Motor neuron (in vitro differentiated cells): ENCODE measurements at regions not wholly inside any gene's neighbourhood (a gene's known extent, or its start where the extent isn't known, plus 50 kb on each side); places are given as distances from the start of the nearest gene placed in this dataset.
"Not testable (repeated sequence)": the region's sequence is repeated elsewhere in the genome, so short reads cannot be mapped to it uniquely, and the experiment has no call there.

Experiments used
- ATAC-seq, 8 experiments: fragments of 200-7000 bp; cut with Tn5 transposase; replicated peaks in 6 of 8; 2 replicates each; pipeline ENCODE4 v1.8.0; 2021; ENCODE audit warnings: mild to moderate bottlenecking in 8 of 8, moderate library complexity in 8 of 8
- H3K27ac ChIP-seq, 2 donors: fragments of 250-450 bp; sonication (Bioruptor Pico); 2 replicates each; pipeline ENCODE4 v1.9.0; 2021; ENCODE audit warnings: antibody characterized with exemption in 2 of 2, mild to moderate bottlenecking in 2 of 2, moderate library complexity in 1 of 2
- H3K4me1 ChIP-seq, 2 donors: fragments of 250-450 bp; sonication (Bioruptor Pico); replicated peaks in 1 of 2; 2 replicates each; pipeline ENCODE4 v1.6.1; 2021; ENCODE audit warnings: antibody characterized with exemption in 2 of 2, mild to moderate bottlenecking in 2 of 2, moderate library complexity in 1 of 2
- H3K4me3 ChIP-seq, 5 donors: fragments of 250-450 bp; sonication (Bioruptor Pico); 2 replicates each; pipeline ENCODE4 v1.9.0; 2021; ENCODE audit warnings: antibody characterized with exemption in 5 of 5, mild to moderate bottlenecking in 5 of 5, moderate library complexity in 4 of 5
- WGBS, 10 experiments: fragments of 450-650 bp; shearing (Covaris generic); methylation state at CpG; one replicate each; pipeline ENCODE4 v1.0.0; 2022; 5-methylcytosine and 5-hydroxymethylcytosine counted together
- in situ Hi-C, 9 experiments: fragments of 400-800 bp; cut with MboI; loops; one replicate each; pipeline ENCODE4 v1.15.0; 2021; ENCODE audit warnings: low sequenced_read_pairs in 9 of 9, low pct_unique_long_range_greater_than_20kb in 2 of 9; ENCODE audit not compliant: unreplicated experiment in 9 of 9

- H3K27ac ChIP-seq = no peak overlapping the region
- in situ Hi-C loops = no loop called here
- WGBS, 10 experiments = 40 to 100% (median 62%) methylated on average over 1 to 5 of the region's 11 CpGs; no CpG with 5 or more reads in 1 of the 10 experiments
- H3K4me1 ChIP-seq = peaks cover 29 to 32% of the 10 kb centered on the region in 2 donors
- ATAC-seq = peak in 3 of 8 experiments; percentile 35 to 47 (median 43)
- no peak overlapping the region for H3K4me3 ChIP-seq
Measured at GRCh38 chr2:64727843-64728463, 74.2 kb upstream of the SERTAD2 start.

GRCh38 chr2:64730551-64731262, 77.0 kb upstream of the SERTAD2 start:
- in situ Hi-C loops = no loop called here
- peaks cover 29 to 32% of the 10 kb centered on the region in 2 donors for H3K4me1 ChIP-seq
- peak; percentile 74 to 100 (median 99) for ATAC-seq
- no peak overlapping the region for H3K27ac ChIP-seq
- no peak overlapping the region for H3K4me3 ChIP-seq
- WGBS, 10 experiments = 0 to 70% (median 32%) methylated on average over 1 to 8 of the region's 9 CpGs; no CpG with 5 or more reads in 2 of the 10 experiments

GRCh38 chr2:64731263-64731643, 77.5 kb upstream of the SERTAD2 start:
- no peak overlapping the region for H3K4me3 ChIP-seq
- H3K27ac ChIP-seq = no peak overlapping the region
- 6 to 91% (median 68%) methylated on average over 1 to 3 of the region's 3 CpGs; no CpG with 5 or more reads in 1 of the 10 experiments for WGBS, 10 experiments
- ATAC-seq = no peak
- in situ Hi-C loops = no loop called here
- peaks cover 25 to 29% of the 10 kb centered on the region in 2 donors for H3K4me1 ChIP-seq

GRCh38 chr2:64731746-64732145, 78.0 kb upstream of the SERTAD2 start:
- H3K4me3 ChIP-seq = no peak overlapping the region
- H3K27ac ChIP-seq = no peak overlapping the region
- peaks cover 24 to 26% of the 10 kb centered on the region in 2 donors for H3K4me1 ChIP-seq
- WGBS, 10 experiments = 40 to 100% (median 88%) methylated on average over 1 to 5 of the region's 5 CpGs
- in situ Hi-C loops = no loop called here
- no peak for ATAC-seq

GRCh38 chr2:64732146-64732545, 78.4 kb upstream of the SERTAD2 start:
- H3K27ac ChIP-seq = no peak overlapping the region
- in situ Hi-C loops = no loop called here

GRCh38 chr2:64735504-64735903, 81.8 kb upstream of the SERTAD2 start:
- Histone ChIP-seq H3K4me3 (no peak overlapping the region), H3K4me1 (peaks cover 11 to 14% of the 10 kb centered on the region in 2 donors), H3K27ac (no peak overlapping the region)
- WGBS, 10 experiments = 56 to 100% (median 88%) methylated on average over 1 to 2 of the region's 2 CpGs; no CpG with 5 or more reads in 3 of the 10 experiments
- no peak for ATAC-seq
- in situ Hi-C loops = no loop called here

More at GRCh38 chr2:64732146-64732545, 78.4 kb upstream of the SERTAD2 start:
- no peak for ATAC-seq
- Histone ChIP-seq H3K4me1 (peaks cover 24 to 26% of the 10 kb centered on the region in 2 donors), H3K4me3 (no peak overlapping the region)
- 63 to 93% (median 80%) methylated on average over 1 to 4 of the region's 4 CpGs for WGBS, 10 experiments

GRCh38 chr2:64737547-64737946, 83.8 kb upstream of the SERTAD2 start:
- Histone ChIP-seq H3K4me3 (no peak overlapping the region), H3K27ac (no peak overlapping the region), H3K4me1 (no peaks in the 10 kb centered on the region)
- ATAC-seq = no peak
- in situ Hi-C loops = no loop called here

- Histone ChIP-seq H3K4me3 (no peak overlapping the region), H3K27ac (no peak overlapping the region), H3K4me1 (no peaks in the 10 kb centered on the region)
- no peak for ATAC-seq
- 83 to 100% (median 100%) methylated on average over 1 of the region's 1 CpG; no CpG with 5 or more reads in 3 of the 10 experiments for WGBS, 10 experiments
- in situ Hi-C loops = no loop called here
Measured at GRCh38 chr2:64738026-64738425, 84.3 kb upstream of the SERTAD2 start.

- in situ Hi-C loops = no loop called here
Measured at GRCh38 chr2:64742678-64743077, 89.0 kb upstream of the SERTAD2 start.

GRCh38 chr2:64743739-64744330, 90.1 kb upstream of the SERTAD2 start:
- Histone ChIP-seq H3K4me1 (peaks cover 0 to 9% of the 10 kb centered on the region in 2 donors), H3K4me3 (no peak overlapping the region), H3K27ac (no peak overlapping the region)
- peak in 1 of 8 experiments; percentile 20 for ATAC-seq
- in situ Hi-C loops = no loop called here
- 0 to 86% (median 37%) methylated on average over 1 to 2 of the region's 2 CpGs for WGBS, 10 experiments

More at GRCh38 chr2:64742678-64743077, 89.0 kb upstream of the SERTAD2 start:
- Histone ChIP-seq H3K4me1 (peaks cover 0 to 5% of the 10 kb centered on the region in 2 donors), H3K4me3 (no peak overlapping the region), H3K27ac (no peak overlapping the region)
- WGBS, 10 experiments = 60 to 100% (median 89%) methylated on average over 1 of the region's 1 CpG
- no peak for ATAC-seq

GRCh38 chr2:64745562-64745961, 91.8 kb upstream of the SERTAD2 start:
- Histone ChIP-seq H3K4me3 (no peak overlapping the region), H3K27ac (no peak overlapping the region), H3K4me1 (peaks cover 3 to 9% of the 10 kb centered on the region in 2 donors)
- 57 to 100% (median 80%) methylated on average over 1 to 2 of the region's 2 CpGs; no CpG with 5 or more reads in 1 of the 10 experiments for WGBS, 10 experiments
- in situ Hi-C loops = no loop called here
- no peak for ATAC-seq

- H3K4me3 ChIP-seq, in situ Hi-C loops, H3K27ac ChIP-seq, H3K4me1 ChIP-seq, ATAC-seq: not testable (repeated sequence)
- 48 to 100% (median 94%) methylated on average over 1 to 3 of the region's 3 CpGs; no CpG with 5 or more reads in 2 of the 10 experiments for WGBS, 10 experiments
Measured at GRCh38 chr2:64747690-64748091, 94.0 kb upstream of the SERTAD2 start.

GRCh38 chr2:64748147-64748546, 94.4 kb upstream of the SERTAD2 start:
- 83 to 100% (median 100%) methylated on average over 1 to 3 of the region's 3 CpGs; no CpG with 5 or more reads in 1 of the 10 experiments for WGBS, 10 experiments
- in situ Hi-C loops = no loop called here
- H3K4me1 ChIP-seq = peaks cover 8 to 9% of the 10 kb centered on the region in 2 donors
- no peak overlapping the region for H3K4me3 ChIP-seq
- H3K27ac ChIP-seq = no peak overlapping the region
- ATAC-seq = no peak
